Hepatic stellate cell (primary cell): ENCODE measurements at regions not wholly inside any gene's neighbourhood (a gene's known extent, or its start where the extent isn't known, plus 50 kb on each side); places are given as distances from the start of the nearest gene placed in this dataset.

Experiments used
- DNase-seq: peaks from one replicate; pipeline ENCODE4 v3.0.0; 2011; ENCODE audit warnings: low spot score

DNA sequence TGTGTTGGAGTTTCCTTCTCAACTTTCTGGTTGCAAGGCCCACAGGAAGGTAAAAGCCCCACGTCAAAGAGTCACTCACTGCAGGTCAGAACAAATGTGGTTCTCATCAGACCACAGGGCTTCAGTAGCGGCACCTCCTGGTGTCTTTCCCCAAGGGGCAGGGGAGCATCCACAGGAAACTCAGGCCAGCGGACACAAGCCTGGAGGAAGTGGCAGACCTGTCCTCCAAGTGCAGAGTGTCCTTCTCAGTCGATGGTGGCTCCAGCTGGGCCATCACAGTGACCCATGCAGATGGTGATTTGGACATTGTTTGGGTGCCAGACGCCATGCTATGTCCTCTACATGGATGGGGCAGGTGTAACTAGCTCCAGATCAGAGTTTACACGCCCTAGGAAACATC is 84.9 kb downstream of the ACKR3 start:
- no peak for DNase-seq

DNA sequence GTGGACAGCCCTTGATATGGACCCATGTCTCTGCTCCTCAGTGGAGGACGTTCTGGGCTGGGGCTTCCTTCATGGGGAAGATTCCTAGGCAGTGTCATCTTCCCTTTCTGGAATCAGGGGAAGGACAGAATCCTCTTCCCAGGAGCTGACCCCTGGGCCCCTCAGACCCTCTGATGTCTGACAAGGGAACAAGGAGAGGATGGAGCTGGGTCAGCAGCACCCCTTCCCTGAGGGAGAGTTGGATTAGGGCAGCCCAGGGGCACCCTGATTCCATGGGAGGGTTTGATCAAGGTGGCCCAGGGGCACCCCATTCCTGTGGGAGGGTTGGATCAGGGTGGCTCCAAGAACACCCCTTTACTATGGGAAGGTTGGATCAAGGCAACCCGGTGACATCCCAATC is 86.5 kb downstream of the ACKR3 start:
- DNase-seq, result no peak

DNA sequence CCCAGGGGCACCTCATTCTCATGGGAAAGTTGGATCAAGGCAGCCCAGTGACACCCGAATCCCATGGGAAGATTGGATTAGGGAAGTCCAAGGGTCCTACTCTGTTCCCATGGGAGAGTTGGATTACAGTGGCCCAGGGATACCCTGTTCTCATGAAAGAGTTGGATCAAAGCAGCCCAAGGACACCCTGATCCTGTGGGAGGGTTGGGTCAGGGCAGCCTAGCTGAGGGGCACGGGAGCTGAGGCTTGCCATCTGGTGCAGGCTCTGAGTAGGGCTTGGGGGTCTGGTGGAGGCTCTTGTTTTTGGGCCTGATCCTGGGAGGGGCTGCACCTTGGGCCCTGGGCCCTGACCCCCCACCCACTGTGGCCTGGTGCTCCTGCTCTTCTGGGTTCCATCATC is 87.1 kb downstream of the ACKR3 start:
- DNase-seq, result no peak

DNA sequence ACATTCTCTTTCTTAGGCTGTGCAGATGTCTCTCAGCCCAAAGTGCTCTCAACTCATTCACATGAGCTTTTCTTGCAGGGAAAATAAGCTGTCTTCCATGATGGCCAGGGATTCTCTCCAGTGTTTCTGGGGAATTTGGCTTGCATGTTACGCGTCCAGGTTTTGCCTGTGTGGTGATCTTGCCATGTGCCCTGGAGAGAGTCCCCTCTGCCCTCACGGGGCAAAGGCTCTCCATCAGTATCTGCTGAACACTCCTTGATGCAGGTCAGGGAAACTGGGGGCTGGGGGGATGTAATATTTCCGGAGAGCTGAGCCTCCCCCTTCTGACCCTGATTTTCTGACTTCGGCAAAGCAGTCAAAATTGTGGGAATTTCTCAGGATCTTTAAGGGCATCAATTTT is 87.6 kb downstream of the ACKR3 start:
- DNase-seq, result no peak

DNA sequence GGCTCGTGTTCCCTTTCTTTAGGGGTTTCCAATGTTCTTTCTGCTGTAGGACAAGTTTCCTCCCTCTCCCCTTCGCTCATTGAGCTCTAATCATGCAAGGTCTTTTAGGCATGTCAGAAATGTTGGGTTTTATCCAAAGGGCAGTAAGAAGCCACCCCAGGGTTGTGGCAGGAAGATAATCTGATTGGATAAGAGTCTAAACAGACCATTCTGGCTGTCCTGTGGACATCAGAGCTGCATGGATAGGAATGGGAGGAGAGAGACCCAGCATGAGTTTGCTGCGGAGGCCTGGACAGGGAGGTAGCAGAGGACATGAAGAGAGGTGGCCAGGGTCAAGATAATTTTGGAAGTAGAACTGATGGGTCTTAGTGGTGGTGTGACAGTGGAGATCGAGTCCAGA is 88.2 kb downstream of the ACKR3 start:
- no peak for DNase-seq

DNA sequence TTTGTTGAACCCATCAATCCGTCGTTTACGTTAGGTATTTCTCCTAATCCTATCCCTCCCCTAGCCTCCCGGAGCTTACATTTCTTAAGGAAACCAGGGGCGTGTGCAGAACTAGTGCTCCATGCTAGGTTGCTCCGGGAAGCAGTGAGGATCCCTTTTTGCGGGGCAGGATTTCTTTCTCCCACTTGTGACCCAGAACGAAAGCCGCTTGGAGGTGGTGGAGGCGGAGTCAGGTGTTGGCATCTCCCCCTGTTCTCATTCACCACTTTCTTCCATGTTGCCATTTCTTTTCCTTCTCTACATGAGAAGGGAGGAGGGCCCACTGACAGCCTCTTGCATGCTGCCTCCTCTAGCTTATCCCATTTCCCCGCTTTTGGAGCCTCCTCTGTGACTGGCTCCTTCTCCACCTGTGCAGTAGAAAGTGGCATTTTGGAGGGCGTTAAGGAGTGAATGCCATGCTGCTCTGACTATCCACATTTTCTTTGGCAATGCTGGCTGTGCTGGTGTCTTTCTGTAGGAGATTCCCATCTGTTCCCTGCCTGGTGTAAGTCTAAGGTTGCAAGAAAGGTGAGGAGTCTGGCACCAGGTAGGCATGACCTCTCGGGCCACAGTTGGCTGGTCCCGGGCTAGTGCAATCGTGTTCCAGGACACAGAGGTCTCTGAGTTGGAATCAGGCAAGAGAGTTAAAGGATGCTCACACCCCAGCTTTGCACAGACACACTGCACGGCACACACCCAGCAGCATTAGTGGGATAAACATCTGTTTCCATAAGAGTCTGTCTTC is 89.5 kb downstream of the ACKR3 start:
- no peak for DNase-seq

DNA sequence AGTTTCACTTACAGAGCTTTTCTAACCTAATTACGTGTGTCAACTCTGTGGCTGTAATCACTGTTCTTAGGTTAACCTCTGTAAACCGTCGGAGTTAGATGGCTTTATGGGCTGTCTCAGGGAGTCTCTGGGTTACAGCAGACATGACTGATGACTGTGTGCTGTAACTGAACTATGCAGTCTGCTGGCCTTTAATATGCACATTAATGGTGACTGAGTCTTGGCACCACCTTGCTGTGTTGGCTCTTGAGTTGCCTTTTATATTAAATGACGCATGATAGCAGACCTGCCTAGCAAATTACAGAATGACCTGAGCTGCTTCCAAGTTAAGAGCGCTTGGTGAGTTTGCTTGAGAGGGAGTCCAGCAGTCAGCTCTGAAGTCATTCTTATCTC is 90.1 kb downstream of the ACKR3 start:
- no peak for DNase-seq

DNA sequence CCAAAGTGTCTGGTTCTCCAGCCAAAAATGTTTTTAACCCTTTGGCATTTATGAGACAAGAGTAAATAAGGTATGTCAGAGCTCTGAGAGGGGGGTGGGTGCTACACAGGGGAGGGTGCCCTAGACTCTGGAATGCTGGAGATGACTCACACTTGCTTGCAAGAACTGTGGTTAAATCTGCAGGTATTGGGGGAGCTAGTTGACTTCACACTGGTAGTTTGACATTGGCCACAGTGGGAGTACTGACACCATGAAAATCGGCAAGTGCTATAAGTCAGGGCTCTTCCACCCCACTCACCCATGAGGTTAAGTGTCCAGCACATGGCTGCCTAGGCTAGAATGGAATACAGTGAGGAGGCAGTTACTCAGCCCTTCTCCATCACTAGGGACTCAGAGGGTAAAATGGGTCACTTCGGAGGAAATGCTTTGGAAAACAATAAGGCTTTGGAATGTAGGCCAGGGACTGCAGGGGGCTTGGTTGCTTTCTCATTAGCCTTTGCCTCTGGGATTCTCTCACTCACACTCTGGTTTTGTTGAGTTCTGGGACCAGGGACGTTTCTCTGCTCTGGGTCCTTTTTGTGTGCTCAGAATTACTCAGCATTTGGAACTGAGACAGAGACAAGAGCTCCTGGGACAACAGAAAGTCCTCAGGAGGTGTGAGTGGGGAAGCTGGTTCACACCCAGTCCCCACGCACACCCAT is 91.6 kb downstream of the ACKR3 start:
- DNase-seq, result no peak

DNA sequence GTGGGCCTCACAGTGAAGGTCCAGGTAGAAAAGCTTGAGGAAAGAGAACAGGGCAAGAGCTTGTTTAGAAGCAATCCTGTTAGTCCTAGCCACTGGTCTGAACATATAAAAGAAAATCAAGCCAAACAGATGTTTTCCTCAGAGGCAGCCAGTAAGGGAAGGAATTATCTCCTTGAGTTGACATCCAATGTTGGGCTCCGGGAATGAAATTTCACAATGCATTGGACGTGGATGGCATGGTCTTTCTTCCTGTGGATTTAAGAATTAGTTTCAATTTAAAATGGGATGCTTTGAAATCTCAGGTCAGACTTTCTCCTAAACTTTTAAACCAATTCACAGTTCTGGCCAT is 92.1 kb downstream of the ACKR3 start:
- DNase-seq, result no peak

DNA sequence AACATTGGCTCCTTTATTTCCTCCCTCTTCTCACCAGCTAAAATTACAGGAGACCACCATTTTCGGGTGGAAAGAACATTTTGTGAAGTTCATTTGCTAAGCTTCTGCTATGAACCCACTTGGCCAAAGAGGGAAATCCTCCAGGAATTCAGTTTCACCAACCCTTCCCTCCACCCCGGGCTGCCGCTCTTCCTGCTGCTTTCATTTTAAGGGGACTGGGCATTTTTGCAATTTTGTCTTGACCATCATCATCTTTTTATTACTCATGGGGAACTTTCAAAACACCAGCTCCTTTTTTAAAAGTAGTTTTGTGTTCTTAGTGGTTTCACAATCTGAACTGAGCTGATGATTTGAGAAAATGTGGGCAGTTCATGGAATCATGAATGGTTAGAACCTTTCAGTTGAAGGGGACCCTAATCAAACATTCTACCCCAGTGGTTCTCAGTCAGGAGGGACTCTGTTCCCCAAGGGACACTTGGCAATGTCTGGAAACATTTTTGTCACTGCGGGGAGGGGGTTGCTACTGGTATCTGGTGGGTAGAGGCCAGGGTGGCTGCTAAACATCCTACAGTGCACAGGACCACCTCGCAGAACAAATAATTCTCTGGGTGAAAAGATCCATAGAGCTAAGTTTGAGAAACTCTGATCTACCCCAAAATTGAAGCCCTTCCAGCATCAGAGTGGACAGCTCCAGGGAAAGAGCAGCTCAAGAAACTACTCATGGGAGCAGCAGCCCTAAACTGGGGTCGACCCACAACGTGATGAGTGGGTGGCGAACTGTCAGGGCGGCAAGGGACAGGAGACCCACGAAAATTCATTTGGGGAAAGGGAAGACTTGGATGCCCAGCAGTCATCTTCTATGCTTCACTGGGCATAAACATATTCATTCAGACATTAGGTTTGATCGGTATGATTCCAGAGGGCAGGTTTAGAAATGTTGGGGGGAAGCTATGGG is 92.9 kb downstream of the ACKR3 start:
- no peak for DNase-seq

DNA sequence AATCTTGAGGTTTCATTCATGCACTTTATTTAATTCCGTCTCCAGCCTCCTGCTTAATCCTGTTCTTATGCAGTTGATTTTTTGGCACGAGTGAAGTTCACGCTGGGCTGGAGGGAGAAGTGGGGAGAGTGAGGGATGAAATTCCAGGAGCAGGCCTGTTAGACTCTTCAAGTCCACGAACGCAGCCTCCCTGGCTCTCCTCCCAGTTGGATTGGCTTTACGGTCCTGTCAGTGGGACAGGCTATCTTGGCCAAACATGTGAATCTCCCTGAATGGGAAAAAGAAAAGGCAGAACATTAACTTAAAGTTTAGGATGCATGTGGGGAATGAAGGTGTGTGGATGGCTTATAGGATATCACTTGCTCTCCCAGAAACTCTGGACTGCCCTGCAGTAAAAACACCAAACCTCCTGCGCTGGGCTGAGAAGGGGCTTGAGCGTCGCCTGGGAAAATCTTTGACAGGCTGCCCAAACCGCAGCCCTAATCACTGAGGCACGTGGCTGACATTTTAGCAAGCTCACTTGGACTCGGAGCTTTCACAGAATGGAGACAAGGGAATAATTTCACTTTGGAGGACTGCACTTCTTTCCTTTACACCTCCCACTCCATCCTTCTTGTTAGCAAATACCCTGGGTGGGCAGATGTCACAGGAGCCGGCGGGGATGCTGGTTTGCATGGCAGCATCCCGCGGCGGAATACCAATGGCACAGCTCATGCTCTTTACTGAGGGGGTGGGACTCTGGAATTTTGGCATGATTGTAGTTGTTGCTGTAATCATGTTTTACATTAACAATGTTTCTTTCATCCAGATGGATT is 93.9 kb downstream of the ACKR3 start:
- no peak for DNase-seq

DNA sequence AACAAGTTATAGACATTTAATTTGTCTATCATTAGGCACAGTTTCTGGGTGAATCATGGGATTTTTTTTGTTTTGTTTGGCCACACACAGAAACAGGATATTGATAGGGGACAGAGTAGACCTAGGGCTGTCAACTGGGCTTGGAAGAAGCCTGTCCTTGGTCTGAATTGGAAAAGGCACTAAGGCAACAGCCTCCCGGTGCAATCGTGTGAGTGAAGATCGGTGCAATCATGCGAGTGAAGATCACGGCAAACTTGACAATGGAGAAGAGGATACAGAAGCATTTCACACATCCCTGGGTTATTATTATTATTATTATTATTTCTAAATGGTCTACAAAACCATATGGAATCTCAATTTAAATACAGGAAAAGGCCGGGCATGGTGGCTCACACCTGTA is 94.5 kb downstream of the ACKR3 start:
- no peak for DNase-seq

DNA sequence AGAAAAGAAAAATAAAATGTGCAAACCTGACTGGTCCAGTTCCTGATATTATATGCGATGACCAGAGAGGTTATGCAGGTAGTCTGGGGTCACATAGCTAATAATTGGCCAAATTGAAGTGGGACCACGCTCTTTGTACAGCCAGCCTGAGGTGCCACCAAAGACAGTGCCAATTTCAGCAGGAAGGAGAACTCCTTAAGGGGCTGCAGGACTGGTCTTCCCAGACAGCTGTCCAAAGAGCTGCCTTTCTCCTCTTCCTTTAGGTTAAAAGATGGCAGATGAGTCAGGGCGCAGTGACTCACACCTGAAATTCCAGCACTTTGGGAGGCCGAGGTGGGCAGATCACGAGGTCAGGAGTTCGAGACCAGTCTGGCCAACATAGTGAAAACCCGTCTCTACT is 95.5 kb downstream of the ACKR3 start:
- no peak for DNase-seq

DNA sequence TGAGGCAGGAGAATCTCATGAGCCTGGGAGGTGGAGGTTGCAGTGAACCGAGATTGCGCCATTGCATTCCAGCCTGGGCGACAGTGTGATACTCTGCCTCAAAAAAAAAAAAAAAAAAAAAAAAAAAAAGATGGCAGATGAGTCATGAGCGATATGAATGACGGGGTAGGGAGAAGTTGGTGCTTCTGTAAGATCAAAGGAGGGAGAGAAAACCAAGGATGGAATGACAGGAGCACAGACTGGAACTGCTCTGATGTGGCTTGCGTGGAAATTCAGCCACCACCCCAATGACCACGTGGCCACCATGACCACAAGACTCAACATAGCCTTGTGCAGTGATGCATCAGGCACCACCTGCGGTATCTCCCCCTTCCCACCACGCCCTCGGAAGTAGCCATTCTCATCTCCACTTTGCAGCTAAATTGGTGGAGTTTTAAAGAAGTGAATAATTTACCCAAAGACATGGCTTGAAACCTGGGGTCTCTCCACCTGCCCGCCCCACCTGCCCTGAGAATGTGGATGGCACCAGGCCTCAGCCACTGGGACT is 96.0 kb downstream of the ACKR3 start:
- DNase-seq, result no peak

DNA sequence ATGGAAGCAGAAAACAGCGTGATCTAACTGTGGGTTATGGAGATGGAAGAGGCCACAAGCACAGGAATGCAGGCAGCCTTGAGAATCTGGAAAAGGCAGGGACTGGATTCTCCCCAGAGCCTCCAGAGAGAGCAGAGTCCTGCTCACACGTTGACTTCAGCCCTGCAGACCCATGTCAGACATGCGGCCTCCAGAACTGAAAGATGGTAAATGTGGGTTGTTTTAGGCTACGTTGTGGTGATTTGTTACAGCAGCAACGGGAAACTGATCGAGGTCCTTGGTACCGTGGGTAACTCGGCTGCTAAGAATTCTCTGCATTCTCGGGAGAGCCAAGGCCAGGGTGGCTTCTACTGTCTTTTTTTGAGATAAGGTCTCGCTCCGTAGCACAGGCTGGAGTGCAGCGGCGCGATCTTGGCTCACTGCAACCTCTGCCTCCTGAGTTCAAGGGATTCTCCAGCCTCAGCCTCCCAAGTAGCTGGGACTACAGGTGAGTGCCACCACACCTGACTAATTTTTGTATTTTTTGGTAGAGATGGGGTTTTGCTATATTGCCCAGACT is 97.1 kb downstream of the ACKR3 start:
- DNase-seq, result no peak

DNA sequence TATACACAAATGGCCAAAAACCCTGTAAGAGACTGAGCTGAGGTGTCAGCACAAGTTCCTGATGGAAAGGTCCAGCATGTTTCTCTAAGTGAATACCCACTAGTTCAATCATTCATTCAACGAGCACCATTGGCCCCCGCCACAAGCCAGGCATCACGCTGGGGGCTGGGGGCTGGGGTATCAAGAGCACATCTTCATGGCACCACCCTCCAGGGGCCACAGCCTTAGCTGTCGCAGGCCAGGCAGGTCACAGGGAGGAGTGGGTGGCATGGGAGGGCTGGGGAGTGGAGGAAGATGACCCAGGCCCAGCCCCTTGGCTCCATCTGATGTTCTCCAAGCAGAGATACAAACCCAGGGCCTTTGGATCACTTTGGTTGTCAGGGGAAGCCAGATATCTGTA is 97.9 kb downstream of the ACKR3 start:
- no peak for DNase-seq

DNA sequence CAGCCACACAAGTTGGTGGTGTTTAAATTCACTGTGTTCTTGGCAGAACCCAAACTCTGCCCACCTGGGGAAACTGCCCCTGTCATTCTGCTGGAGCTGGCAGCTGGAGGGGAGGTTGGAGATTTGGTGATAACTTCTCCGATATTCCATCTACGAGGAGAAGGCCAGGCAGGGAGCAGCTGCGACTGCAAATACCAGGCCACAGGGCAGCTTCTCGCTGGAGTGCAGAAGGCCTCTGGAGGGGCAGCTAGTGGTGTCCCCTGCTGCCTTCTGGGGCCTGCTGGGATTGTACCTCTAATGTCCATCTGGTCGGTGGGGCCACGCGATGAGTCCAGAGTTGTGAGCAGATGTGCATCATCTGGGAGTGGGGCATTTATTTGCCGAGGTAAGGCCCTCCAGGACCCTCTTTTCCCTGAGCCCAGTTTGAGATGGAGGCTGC is 98.9 kb downstream of the ACKR3 start:
- DNase-seq, result no peak

DNA sequence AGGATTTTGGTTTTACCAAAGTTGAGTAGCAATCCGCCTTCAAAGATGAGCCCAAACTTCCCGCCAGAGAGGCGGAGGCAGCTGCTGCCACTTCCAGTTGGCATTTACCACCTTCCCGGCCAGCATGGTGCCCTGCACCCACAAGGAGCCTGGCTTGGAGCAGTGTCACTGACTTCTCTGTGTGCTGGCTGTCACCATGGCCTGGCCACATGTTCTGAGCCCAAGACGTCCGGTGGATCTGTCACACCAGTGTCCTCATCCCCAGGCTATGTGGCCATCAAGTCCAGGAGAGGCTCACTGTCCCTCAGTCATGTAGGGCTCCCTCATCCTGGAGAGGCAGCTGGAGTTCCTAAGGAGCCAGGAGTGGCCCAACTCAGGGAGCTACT is 100.6 kb downstream of the ACKR3 start:
- DNase-seq, result no peak

DNA sequence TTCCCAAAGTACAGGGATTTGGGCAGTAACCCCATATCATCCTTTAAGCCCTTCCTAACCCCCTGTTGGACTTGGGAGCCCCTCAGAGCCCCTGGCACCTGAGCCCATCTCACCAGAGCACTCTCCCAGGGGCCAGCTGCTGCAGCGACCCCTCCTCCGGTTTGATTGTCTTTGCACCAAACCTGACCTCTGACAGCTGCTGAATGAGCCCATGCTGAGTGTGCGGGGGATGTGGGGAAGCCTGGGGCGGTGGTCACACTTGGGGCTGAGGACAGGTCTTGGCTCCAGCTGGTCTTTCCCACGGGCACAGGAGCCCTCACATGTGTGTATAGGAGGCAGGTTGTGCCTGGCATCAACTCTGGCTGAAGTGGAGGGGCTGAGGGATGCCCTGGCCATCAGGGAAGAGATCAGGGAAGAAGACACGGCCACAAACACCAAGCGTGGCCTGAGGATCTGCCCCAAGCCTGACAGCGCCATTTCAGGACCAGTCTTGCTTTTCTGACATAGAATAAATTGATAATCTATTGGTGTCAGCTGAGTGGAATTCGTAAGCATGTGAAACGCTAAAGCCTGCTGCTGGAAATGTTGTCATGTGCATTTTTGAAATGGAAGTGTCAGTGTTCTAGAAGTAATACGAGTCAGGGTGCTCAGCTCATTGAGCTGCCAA is 102.4 kb downstream of the ACKR3 start:
- no peak for DNase-seq

DNA sequence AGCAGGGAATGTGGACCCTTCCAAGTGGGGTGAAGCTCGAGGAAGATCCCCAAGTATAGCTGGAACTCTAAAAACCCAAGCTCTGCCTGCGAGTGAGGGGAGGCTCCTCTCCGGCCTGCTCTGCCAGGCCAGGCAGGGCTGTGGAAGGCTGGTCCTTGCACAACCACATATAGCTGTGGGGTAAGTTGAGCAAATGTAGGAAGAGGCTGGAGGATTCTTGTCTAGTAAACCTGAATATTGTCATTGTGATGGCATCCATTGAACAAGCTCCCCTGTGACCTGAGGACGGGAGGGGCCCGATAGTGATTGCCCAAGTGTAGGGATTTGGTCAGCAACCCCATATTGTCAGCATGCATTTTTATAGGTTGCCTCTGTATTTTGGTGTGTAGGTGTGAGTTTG is 103.0 kb downstream of the ACKR3 start:
- DNase-seq, result no peak
